NCI-H2107 treated with DMSO at 0.1 percent for 48 hours (cell line): ENCODE measurements at regions not wholly inside any gene's neighbourhood (a gene's known extent, or its start where the extent isn't known, plus 50 kb on each side); places are given as distances from the start of the nearest gene placed in this dataset.

Experiments used
- DNase-seq: peaks from one replicate; lab custom pipeline; 2025; ENCODE audit not compliant: unreplicated experiment; lab: John Stamatoyannopoulos, UW

DNA sequence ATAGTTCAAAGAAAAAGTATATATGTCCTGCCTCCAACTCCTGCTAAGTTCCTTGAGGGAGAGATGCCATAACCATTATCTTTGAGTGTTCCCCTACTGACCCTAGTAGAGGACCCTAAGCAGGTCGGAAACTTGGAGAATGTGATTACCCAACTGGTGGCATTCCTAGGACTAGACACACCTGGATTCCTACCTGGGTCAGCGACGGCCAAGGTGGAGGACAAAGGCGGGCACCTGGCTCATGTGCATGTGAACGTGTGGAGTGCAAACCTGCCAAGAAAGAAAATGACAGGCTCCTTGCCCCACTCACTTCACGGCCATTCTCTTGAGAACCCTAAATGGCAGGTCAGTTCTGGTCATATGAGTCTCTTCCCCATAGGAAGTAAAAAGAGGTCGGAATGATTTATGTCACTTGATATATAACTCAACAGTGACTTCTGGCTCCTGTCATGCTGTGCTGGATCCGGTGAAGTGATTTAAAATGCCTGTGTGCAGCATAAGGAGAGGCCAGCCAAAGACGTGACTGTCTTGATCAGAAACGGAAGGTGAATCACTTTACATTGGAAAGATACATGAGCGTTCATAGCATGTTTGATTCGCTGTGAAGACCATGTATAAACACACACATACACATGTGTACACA lies 371.6 kb downstream of the EIPR1 start:
- DNase-seq: no peak

DNA sequence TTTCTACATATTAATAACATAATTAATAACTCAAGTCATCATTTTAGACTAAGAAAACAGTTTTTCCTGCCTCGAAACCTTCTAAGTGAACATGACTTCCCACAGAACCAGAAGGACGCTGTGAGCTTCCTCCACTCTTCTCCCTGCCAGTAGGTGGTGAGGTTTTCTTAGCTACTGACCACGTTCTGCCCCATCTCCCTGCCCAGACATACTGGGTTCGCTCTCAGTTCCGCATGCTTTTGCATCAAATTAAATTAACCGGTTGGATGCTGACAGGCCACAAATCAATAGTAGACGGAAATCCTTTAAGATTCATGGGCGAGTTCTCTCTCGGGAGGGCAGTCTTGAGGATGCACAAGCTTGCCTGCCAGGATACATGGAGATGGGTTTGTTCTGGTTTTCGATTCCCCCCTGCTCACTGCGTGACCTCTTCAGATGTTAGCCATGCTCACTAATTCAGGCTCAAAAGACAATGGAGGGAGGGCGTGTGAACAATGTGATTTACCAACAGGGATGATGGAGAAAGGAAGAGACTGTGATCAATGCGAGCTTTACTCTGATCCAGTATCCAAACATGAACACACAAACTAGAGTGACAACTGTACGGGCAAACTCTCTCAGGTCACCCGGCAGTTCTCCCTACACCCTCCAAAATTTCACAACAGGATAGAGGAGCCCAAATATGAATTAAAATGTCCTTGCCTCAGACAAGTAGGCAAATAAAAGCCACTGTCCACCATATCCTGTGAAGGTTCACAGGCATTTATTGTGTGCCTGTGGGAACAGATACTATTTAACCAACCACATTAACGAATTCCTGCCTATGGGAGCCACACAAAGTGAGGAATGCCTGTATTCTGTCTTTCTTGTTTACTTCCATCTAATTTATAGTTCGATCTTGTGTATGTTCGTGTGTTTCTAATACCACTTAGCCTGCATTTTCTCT lies 375.7 kb downstream of the EIPR1 start:
- peak; percentile 29 for DNase-seq

DNA sequence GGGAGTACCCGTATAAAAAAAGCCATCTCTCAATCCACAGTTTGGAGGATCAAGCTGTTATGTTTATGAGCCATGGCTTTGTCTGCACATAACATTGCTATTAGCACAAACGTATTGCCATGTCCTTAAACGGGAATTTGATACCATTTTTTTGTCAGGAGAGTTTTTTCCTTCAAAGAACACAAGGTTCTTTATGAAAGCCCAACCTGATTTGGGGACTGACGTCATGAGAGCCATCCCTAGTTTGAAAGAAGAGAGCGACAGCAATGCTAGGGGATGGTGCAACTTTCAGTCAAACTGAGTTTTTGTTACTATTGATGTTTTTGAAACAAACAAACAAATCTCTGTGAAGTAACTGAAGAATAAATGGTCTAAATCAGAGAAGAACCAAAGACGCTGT lies 376.6 kb downstream of the EIPR1 start:
- peak; percentile 5 for DNase-seq

DNA sequence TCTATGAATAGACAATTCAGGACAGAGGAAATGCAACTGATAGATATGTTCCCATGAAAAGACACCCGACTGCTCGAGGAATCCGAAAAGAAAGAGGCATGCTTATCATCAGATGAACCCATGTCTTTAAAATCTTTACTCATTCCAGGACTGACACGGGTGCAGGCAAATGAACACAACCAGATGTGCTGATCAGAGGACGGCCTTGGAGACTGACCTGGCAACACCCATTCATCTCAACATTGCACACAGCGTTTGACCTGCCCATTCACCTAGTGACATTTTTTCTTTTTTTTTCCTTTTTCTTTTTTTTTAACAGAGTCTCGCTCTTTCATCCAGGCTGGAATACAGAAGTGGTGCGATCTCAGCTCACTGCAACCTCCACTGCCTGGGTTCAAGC lies 377.5 kb downstream of the EIPR1 start:
- DNase-seq: no peak

DNA sequence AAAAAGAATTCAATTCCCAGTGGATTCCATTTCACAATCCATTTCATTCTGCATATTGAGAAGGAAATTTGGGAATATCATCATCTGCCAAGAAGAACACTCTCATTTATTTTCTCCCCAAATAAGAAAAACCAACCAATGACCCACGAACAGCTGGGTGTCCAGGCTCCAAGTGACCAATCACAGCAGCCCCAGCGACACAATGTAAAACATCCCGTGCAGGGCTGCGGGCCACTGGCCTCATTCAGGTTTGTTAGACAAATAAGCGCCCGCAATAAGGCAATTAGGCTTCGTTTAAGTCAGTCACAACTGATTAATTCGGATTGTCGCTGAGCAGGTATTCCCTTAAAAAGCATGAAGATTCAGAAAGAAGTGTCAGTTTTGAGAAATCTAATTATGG lies 378.6 kb downstream of the EIPR1 start:
- DNase-seq: no peak

DNA sequence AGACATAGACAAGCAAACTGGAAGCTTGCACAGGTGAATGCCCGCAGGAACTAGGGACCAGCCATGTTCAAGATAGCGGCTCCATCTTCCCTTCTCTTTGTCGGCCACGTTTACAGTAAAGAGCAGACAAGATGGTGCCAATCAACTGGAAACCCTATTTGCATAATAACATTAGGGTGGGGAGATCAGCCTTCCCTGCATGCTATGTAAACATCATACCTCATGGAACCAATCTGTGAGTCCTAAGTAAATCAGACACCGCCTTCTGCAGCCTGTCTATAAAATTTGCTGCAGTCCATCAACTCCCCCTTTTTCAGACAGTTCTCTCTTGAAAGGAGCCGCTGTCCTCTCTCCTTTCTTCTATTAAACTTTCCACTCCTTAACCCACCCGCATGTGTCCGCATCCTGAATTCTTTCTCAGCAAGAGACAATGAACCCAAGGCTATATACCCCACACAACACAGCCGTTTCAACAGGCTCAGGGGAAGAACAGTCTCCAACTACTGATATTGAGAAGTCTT lies 384.4 kb downstream of the EIPR1 start:
- DNase-seq: no peak

DNA sequence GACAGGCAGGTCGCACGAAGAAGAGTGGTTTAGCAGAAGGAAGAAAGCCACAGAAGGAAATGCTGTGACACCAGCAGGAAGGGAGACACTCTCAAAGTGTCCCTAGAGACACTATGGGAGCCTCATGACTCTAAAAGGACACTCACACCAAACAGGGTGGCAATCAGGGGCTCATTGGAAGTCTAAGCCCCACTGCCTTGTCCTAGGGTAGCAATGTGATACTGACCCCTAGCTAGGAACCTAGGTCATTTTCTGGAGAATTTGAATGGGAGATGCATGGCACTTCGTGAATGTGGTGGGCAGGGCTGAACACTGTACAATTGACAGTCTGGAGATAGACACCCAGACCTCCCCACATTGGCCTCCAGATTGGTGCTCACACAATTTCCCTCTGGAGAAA lies 385.0 kb downstream of the EIPR1 start:
- peak; percentile 9 for DNase-seq

DNA sequence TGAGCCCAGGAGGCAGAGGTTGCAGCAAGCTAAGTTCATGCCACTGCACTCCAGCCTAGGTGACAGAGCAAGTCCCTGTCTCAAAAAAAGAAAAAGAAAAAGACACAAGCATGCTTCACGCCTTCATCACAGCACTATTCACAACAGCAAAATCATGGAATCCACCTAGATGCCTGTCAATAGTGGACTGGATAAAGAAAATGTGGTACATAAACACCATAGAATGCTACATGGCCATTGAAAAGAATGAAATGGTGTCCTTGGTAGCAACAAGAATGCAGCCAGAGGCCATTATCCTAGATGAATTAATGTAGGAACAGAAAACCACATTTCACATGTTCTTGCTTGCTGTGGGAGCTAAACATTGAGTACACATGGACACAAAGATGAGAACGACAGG lies 392.6 kb downstream of the EIPR1 start:
- no peak for DNase-seq

DNA sequence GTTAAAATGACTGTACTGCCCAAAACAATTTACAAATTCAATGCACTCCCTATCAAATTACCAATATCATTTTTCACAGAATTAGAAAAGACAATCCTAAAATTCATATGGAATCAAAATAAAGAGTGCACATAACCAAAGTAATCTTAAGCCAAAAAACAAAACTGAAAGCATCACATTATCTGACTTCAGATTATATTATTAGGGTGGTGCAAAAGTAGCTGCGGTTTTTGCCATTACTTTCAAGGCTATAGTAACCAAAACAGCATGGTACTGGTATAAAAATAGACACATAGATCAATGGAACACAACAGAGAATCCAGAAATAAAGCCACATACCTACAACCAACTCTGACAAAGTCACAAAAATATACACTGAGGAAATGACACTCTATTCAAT lies 396.6 kb downstream of the EIPR1 start:
- DNase-seq: no peak

DNA sequence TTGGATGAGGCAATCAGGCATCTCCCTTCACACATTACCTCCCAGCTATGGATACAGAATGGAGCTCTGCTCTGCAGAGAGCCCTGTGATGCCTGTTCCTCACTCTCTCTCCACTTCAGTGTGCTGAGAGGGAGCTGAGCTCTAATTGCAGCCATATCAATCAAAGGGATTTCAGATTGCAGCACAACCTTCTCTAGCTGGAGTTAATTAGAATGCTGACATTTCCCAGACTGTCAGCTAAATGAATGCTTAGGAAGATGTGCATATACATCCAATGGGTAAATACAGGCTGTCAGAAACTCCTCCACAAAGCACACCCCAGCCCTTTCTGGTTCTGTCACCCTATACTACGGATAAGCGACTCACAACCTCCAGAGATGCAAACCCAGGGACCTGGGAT lies 402.6 kb downstream of the EIPR1 start:
- no peak for DNase-seq

DNA sequence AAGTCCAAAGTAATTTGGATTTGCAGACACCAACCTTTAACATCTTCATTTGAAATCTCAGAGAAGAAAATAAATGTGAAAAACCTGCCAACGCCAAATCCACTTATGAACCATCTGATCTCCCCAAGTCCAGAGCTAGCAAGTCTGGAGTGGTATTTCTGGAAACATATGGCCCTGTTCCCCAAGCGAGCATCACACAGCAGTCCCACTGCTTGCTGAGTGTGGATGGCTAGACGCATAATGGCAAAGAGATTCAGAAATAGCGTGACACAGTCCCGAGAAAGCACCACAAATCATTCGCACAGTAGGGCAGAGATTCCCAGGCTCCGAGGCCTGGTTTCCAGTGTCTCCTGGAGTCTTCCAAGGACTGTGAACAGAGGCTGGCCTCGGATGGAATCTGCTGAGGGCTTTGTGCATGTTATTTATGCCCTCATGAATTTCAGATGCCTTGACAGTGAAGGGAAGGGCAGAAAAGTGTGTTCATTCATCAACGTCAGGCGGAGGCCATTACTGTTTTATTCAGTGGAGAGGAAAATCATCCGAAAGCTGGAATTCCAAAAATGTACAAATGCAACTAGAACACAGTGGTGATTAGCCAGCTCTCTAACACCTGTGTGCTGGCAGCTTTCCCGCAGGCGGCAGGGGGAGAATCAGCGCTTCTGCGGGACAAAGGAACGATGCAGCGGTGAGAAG lies 417.0 kb downstream of the EIPR1 start:
- no peak for DNase-seq

DNA sequence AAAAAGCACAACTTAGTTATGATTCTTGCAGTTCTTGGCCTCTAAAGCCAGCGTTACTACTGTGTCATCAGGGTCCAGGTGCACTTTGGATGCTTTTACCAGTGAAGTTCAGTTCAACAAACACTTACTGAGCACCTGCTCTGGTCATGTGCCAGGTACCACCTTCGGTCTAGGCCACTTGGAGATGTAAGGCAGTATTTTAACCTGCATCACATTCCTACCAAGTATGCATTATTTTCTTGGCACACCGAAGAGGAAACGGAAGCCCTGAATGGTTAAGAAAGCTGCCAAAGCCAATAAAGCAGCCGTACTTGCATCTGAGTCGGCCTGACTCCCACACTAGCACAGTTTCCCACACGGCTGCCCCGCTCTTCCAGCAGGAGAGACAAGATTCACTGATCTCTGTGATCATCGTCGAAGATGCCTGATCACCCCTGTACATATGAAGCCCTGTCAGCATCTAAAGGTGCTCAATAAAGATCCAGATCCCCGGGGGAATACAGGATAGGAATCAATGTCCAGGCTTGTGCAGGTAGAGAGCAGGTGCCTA lies 427.1 kb downstream of the EIPR1 start:
- DNase-seq: peak; percentile 91

DNA sequence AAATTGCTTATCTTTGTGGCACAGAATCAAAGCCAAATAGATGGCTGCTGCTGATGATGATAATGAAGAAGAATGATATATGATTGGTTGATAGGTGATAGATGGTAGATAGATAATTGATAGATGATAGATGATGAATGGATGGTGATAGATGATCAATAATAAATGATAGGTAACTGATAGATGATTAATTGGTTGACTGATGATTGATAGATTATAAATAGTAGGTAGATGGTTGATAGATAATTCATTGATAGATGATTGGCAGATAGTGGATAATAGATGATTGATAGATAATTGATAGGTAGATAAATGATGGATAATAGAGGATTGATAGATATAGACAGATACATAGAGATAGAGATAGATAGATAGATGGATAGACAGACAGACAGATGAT lies 430.2 kb downstream of the EIPR1 start:
- no peak for DNase-seq

DNA sequence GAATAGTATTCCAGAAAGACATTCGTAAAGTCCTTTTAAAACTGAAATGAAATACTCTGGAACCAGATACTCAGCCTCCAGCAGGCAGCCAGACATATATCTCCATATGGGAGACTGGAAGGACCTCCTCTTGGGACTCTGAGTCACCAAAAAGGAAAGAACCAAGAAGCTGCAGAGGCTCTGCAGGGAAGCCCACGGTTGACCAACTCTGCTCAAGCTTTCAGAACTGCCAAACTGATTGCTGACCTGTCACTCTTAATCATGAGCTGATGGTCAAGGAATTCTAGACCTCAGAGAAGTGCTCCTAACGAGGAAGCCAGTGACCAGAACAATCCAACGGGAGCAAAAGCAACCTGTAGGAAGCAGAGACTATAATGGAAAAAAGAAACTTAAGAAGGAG lies 434.7 kb downstream of the EIPR1 start:
- DNase-seq: no peak

DNA sequence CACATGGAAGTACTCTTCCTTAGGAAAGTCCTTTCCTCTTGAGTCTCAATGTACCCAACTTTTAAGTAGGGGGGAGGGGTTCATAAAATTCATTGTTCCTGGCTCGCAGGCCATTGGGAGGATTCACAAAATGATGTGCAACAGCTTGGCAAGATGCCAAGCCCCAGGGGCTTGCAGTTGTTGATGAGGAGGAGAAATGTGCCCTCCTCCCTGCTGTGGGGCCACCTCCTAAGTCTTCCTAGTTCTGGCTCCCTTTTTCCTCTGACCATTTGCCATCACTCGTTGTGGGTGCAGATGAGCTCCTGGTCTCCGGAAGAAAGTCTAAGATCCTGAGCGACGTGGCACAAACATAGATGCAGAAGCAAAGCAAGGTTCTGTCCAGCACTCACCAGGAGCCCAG lies 435.4 kb downstream of the EIPR1 start:
- DNase-seq: no peak

DNA sequence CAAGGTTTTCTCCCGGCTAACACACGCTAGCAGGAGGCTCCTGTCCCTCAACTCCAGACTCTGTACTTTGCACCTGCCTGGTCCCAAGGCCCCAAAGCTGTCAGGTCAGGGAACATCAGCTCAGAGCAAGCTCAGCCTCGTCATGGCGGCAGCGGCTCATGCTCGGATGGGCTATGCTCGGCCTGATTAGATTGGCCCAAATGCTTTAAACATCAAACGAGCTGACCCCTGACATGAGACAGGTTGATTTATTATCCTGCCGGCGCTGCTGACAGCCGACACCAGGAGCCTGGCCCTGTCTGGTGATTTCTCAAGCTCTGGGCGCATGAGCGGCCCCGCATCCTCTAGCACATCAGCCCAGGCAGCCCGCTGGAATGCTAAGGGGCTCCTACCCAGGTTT lies 436.4 kb downstream of the EIPR1 start:
- DNase-seq: no peak

DNA sequence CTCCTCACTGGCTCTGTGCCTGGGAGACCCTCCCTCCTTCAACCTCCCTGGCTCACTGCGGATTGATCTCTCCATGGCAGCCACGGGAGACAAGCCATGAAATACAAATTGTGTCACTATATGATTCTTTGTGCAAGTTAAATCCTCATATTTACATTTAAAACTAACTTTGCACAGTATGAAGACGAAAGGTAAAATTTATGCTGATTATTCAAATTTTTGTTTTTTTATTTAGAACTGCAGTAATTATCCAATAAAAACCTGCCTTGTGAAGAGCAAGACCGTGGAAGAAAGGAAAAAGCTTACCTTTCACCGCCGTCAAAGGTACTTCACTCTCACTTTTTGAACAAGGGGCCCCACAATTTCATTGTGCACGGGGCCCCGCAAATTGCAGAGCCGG lies 436.9 kb downstream of the EIPR1 start:
- DNase-seq: no peak

DNA sequence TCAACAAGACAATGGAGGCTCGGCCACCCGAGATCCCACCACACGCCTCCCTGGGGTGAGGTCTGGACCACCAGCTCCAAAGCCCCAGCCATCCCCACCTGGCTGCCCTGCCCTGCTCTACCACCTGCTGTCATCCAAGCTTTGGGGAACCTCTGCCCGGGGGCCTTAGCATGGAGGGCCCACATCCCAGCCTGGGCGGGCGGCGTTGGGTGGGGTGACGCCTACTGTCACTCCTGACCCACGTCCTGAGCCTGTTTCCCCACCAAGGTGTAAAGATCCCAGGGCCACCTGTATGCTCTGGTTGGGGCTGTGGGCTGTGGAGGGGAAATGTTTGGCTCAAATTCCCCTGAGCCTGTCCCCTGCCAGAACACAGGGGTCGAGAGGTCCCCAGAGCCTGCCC lies 437.6 kb downstream of the EIPR1 start:
- DNase-seq: no peak

DNA sequence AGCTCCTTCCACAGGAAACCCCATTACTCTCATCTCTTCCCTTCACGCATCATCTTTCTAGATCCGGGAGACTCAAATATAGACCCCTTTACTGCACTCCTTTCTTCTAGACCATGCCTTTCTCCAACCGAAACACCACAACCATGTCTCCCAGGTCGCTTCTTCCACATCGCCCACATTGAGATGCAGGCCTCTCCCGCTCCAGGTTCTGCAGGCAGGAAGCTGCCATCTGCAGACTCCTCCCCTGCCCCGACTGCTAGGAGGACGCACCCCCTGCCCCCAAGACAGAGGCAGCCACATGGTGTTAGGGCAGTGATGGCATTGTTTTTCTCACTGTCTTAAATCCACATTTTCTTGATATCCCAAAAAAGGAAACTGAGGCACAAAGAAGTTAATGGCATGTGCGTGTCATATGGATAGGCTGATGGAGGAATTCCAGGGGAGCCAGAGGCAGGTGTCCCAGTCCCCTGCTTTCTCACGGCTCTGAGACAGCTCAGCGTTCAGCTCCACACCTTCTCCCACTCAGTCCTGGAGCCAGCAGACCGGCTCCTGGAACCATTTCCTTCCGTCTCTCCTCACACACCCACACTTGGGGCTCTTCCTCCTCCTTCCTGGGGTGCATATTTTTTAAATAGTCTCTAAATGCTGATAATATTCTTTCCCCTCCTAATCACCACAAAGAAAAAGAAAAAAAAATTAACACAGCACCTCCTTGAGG lies 438.4 kb downstream of the EIPR1 start:
- DNase-seq: no peak

DNA sequence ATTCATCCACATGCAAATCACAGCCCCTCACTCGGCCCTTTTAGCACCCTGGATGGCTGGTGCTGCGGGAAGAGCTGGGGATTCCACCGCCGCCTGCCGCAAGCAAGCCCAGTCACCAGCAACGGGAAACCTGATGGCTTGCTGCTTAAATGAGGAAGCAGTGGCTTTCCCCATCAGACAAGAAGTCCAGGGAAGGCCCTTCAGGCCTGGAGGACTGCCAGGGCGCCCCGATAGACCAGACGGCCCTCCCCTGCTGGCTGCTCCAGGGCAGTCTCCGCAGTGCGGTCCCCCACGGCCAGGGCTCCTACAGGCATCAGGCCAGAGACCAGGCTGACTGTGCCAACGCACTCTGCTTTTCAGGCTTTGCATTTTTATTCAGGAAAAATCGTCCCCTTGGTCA lies 439.1 kb downstream of the EIPR1 start:
- no peak for DNase-seq
